ENCODE measurements at regions not wholly inside any gene's neighbourhood (a gene's known extent, or its start where the extent isn't known, plus 50 kb on each side); places are given as distances from the start of the nearest gene placed in this dataset.

DNA sequence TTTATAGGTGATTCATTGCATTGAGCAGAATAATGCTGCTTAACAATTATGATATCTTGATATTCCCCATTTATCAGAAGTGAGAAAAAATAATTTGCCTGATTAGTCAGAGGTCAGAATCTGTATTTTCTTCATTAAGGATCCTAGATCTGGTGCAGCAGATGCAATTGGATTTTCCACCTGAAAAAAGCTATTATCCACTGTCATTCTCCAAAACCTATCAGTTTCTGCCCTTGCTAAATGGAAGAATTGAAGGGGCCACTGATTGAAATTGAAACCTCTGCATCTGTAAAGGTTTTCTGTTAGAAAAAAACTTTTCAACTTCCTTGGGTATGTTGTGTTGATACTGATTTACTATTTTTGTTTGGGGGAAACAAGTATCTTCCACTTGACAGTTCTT lies 636.0 kb upstream of the NDST4 start:
- Histone ChIP-seq H3K27me3 (no peaks in the 10 kb centered on the region), H3K36me3 (no peaks in the 10 kb centered on the region), H3K27ac (no peak overlapping the region), H3K9me3 (no peaks in the 10 kb centered on the region), H3K4me3 (no peak overlapping the region), H3K4me1 (no peaks in the 10 kb centered on the region)
- TF ChIP-seq, protein P1, sequence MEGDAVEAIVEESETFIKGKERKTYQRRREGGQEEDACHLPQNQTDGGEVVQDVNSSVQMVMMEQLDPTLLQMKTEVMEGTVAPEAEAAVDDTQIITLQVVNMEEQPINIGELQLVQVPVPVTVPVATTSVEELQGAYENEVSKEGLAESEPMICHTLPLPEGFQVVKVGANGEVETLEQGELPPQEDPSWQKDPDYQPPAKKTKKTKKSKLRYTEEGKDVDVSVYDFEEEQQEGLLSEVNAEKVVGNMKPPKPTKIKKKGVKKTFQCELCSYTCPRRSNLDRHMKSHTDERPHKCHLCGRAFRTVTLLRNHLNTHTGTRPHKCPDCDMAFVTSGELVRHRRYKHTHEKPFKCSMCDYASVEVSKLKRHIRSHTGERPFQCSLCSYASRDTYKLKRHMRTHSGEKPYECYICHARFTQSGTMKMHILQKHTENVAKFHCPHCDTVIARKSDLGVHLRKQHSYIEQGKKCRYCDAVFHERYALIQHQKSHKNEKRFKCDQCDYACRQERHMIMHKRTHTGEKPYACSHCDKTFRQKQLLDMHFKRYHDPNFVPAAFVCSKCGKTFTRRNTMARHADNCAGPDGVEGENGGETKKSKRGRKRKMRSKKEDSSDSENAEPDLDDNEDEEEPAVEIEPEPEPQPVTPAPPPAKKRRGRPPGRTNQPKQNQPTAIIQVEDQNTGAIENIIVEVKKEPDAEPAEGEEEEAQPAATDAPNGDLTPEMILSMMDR (IDR thresholded peaks at IDR 0.05): no peak
- TF ChIP-seq POLR2AphosphoS5 (IDR thresholded peaks at IDR 0.05; ENCODE audit: insufficient read depth in 1 of 2, low read depth in 1 of 2): no peak
- TF ChIP-seq POLR2A (IDR thresholded peaks at IDR 0.05): no peak
- no peak for DNase-seq (ENCODE audit: extremely low spot score in 2 of 2)
- intact Hi-C loops (cut with DNase I): no loop called here

DNA sequence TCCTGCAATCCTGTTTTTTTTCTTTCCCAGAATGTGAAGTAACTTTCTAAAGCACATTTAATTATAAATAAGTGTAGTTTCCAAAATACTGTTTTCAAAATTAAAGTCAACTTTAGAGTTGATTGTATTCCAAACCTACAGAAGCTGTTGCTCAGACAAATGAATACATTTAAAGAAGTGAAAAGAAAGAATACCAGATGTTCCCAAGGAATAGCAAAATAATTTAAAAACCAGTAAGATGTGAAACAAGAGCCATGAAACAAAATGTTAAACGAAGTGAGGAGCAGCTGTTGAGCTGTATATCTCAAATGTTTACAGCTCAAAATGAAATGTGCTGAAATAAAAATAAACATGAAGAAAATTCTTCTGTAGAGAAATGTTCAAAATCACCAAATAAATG lies 627.4 kb upstream of the NDST4 start:
- TF ChIP-seq POLR2A (IDR thresholded peaks at IDR 0.05) (no peak), POLR2AphosphoS5 (IDR thresholded peaks at IDR 0.05; ENCODE audit: insufficient read depth in 1 of 2, low read depth in 1 of 2) (no peak)
- TF ChIP-seq, protein P1 (IDR thresholded peaks at IDR 0.05): no peak
- no peaks in the 10 kb centered on the region for H3K36me3 ChIP-seq
- H3K27me3 ChIP-seq: no peaks in the 10 kb centered on the region
- DNase-seq (ENCODE audit: extremely low spot score in 2 of 2): no peak
- H3K9me3 ChIP-seq: no peaks in the 10 kb centered on the region
- intact Hi-C loops (cut with DNase I): no loop called here
- H3K4me3 ChIP-seq: no peak overlapping the region
- no peaks in the 10 kb centered on the region for H3K4me1 ChIP-seq
- no peak overlapping the region for H3K27ac ChIP-seq

- intact Hi-C loops (cut with DNase I): no loop called here
- Histone ChIP-seq H3K27me3 (no peaks in the 10 kb centered on the region), H3K9me3 (no peaks in the 10 kb centered on the region), H3K36me3 (no peaks in the 10 kb centered on the region), H3K27ac (no peak overlapping the region), H3K4me3 (no peak overlapping the region), H3K4me1 (no peaks in the 10 kb centered on the region)
- DNase-seq (ENCODE audit: extremely low spot score in 2 of 2): no peak
- no peak for TF ChIP-seq POLR2AphosphoS5 (IDR thresholded peaks at IDR 0.05; ENCODE audit: insufficient read depth in 1 of 2, low read depth in 1 of 2)
- no peak for TF ChIP-seq POLR2A (IDR thresholded peaks at IDR 0.05)
- TF ChIP-seq, protein P1 (IDR thresholded peaks at IDR 0.05): no peak
Observed at GRCh38 chr4:115729739-115730266, 616.4 kb upstream of the NDST4 start.

DNA sequence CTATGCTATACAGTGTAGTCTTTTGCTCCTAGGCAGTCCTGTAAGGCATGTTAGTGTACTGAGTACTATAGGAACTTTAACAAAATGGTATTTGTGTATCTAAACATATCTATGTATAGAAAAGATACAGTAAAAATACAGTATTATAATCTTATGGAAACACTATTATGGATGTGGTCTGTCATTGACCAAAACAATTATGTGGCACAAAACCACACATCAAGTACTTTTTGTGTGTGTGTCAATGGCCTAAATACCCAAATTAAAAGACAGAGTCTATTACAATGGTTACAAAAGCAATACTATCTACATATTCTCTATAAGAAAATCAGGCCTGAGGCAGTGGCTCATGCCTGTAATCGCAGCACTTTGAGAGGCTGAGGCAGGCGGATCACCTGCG lies 610.2 kb upstream of the NDST4 start:
- Histone ChIP-seq H3K27ac (no peak overlapping the region), H3K36me3 (no peaks in the 10 kb centered on the region), H3K27me3 (no peaks in the 10 kb centered on the region), H3K4me3 (no peak overlapping the region), H3K9me3 (no peaks in the 10 kb centered on the region), H3K4me1 (no peaks in the 10 kb centered on the region)
- intact Hi-C loops (cut with DNase I): no loop called here
- no peak for DNase-seq (ENCODE audit: extremely low spot score in 2 of 2)
- TF ChIP-seq POLR2AphosphoS5 (IDR thresholded peaks at IDR 0.05; ENCODE audit: insufficient read depth in 1 of 2, low read depth in 1 of 2): no peak
- no peak for TF ChIP-seq POLR2A (IDR thresholded peaks at IDR 0.05)
- TF ChIP-seq, protein P1 (IDR thresholded peaks at IDR 0.05): no peak

GRCh38 chr4:115720611-115721010 lies 607.2 kb upstream of the NDST4 start:
- Histone ChIP-seq H3K27me3 (no peaks in the 10 kb centered on the region), H3K4me1 (no peaks in the 10 kb centered on the region), H3K36me3 (no peaks in the 10 kb centered on the region), H3K4me3 (no peak overlapping the region), H3K9me3 (no peaks in the 10 kb centered on the region), H3K27ac (no peak overlapping the region)
- DNase-seq (ENCODE audit: extremely low spot score in 2 of 2): no peak
- TF ChIP-seq POLR2AphosphoS5 (IDR thresholded peaks at IDR 0.05; ENCODE audit: insufficient read depth in 1 of 2, low read depth in 1 of 2): no peak
- TF ChIP-seq POLR2A (IDR thresholded peaks at IDR 0.05): no peak
- TF ChIP-seq, protein P1 (IDR thresholded peaks at IDR 0.05): no peak
- intact Hi-C loops (cut with DNase I): no loop called here

All from vagina (tissue), 2 donors.